ENCODE measurements at regions not wholly inside any gene's neighbourhood (a gene's known extent, or its start where the extent isn't known, plus 50 kb on each side); places are given as distances from the start of the nearest gene placed in this dataset.
"Not testable (repeated sequence)": the region's sequence is repeated elsewhere in the genome, so short reads cannot be mapped to it uniquely, and the experiment has no call there.

DNA sequence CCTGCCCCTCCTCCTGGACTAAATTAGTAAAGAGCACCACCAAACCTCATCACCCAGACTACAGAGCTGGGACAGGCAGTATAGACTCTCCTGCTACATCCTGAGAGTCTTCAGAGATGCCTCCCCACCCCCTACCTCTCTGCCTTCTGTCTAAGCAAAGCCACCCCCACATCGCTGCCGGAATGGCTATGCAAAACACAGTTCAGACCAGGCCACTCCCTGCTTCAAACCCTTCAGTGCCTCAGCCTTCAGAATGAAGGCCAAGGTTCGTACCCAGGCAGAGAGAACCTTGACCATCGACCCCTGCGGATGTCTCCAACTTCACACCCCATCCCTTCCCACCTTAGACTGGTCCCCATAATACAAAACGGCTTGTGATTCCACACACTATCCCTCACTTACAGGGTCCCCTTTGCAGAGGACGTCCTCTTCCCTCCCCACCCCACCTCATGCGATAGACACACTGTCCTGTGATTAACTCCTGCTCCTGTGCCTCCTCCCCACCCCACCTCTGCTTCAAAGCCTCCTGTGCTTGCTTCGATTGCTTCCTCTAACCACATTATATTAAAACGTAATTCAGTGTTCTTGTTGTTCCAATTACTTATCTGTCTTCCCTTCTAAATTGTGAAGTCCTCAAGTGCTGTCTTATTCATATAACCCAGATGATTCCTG is 175.3 kb downstream of the UACA start:
- TF ChIP-seq EZH2 (IDR thresholded peaks at IDR 0.05; ENCODE audit: low read length, missing control alignments) (no peak), CTCF (conservative IDR thresholded peaks at IDR 0.05 in 1 of 2, IDR thresholded peaks at IDR 0.05 in 1 of 2; ENCODE audit: low read depth in 1 of 2, low read length in 2 of 2) (no peak)
- Histone ChIP-seq H3K27me3 (ENCODE audit: control insufficient read depth, insufficient read depth, low read length) (no peaks in the 10 kb centered on the region), H3K9me3 (ENCODE audit: control insufficient read depth, insufficient read depth, low read depth, low read length) (no peaks in the 10 kb centered on the region), H3K9ac (ENCODE audit: insufficient read depth, low read length) (no peak overlapping the region), H3K4me1 (ENCODE audit: control insufficient read depth, extremely low read depth, insufficient read depth, low read length) (no peaks in the 10 kb centered on the region), H4K20me1 (ENCODE audit: control insufficient read depth, extremely low read depth, insufficient read depth, low read length) (no peaks in the 10 kb centered on the region), H3K27ac (ENCODE audit: insufficient read depth, low read length) (no peak overlapping the region), H2AFZ (ENCODE audit: low read length) (no peak overlapping the region), H3K4me3 (replicated peaks in 1 of 4; ENCODE audit: control extremely low read depth in 1 of 4, insufficient read depth in 1 of 4, low read depth in 3 of 4, low read length in 4 of 4) (no peak overlapping the region), H3K36me3 (ENCODE audit: control insufficient read depth, insufficient read depth, low read length) (no peaks in the 10 kb centered on the region), H3K4me2 (ENCODE audit: extremely low read depth, insufficient read depth, low read length) (no peak overlapping the region), H3K79me2 (ENCODE audit: control insufficient read depth, insufficient read depth, low read length) (no peaks in the 10 kb centered on the region)
- no peak for DNase-seq (ENCODE audit: low read depth in 2 of 2)

GRCh38 chr15:70587012-70587634 is 176.2 kb downstream of the UACA start:
- H3K9ac ChIP-seq (ENCODE audit: insufficient read depth, low read length); H3K4me2 ChIP-seq (ENCODE audit: extremely low read depth, insufficient read depth, low read length); H3K27ac ChIP-seq (ENCODE audit: insufficient read depth, low read length); H3K27me3 ChIP-seq (ENCODE audit: control insufficient read depth, insufficient read depth, low read length); H3K79me2 ChIP-seq (ENCODE audit: control insufficient read depth, insufficient read depth, low read length); H2AFZ ChIP-seq (ENCODE audit: low read length); DNase-seq (ENCODE audit: low read depth in 2 of 2); H3K4me3 ChIP-seq (replicated peaks in 1 of 4; ENCODE audit: control extremely low read depth in 1 of 4, insufficient read depth in 1 of 4, low read depth in 3 of 4, low read length in 4 of 4); H3K9me3 ChIP-seq (ENCODE audit: control insufficient read depth, insufficient read depth, low read depth, low read length); H3K36me3 ChIP-seq (ENCODE audit: control insufficient read depth, insufficient read depth, low read length); H4K20me1 ChIP-seq (ENCODE audit: control insufficient read depth, extremely low read depth, insufficient read depth, low read length); H3K4me1 ChIP-seq (ENCODE audit: control insufficient read depth, extremely low read depth, insufficient read depth, low read length): not testable (repeated sequence)

DNA sequence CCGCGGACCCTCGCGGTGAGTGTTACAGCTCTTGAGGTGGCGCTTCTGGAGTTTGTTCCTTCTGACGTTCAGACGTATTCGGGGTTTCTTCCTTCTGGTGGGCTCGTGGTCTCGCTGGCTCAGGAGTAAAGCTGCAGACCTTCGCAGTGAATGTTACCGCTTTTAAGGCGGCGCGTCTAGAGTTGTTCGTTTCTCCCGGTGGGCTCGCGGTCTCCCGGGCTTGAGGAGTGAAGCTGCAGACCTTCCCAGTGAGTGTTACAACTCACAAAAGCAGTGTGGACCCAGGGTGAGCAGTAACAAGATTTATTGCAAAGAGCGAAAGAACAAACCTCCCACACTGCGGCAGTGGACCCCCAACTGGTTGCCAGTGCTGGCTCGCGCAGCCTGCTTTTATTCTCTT is 177.1 kb downstream of the UACA start:
- DNase-seq (ENCODE audit: low read depth in 2 of 2): no peak
- Histone ChIP-seq H4K20me1 (ENCODE audit: control insufficient read depth, extremely low read depth, insufficient read depth, low read length) (no peaks in the 10 kb centered on the region), H3K27ac (ENCODE audit: insufficient read depth, low read length) (no peak overlapping the region), H3K4me1 (ENCODE audit: control insufficient read depth, extremely low read depth, insufficient read depth, low read length) (peaks cover 2% of the 10 kb centered on the region), H3K4me2 (ENCODE audit: extremely low read depth, insufficient read depth, low read length) (no peak overlapping the region), H3K4me3 (replicated peaks in 1 of 4; ENCODE audit: control extremely low read depth in 1 of 4, insufficient read depth in 1 of 4, low read depth in 3 of 4, low read length in 4 of 4) (no peak overlapping the region), H3K9me3 (ENCODE audit: control insufficient read depth, insufficient read depth, low read depth, low read length) (no peaks in the 10 kb centered on the region), H3K27me3 (ENCODE audit: control insufficient read depth, insufficient read depth, low read length) (peaks cover under 1% of the 10 kb centered on the region), H3K9ac (ENCODE audit: insufficient read depth, low read length) (no peak overlapping the region), H2AFZ (ENCODE audit: low read length) (no peak overlapping the region), H3K79me2 (ENCODE audit: control insufficient read depth, insufficient read depth, low read length) (no peaks in the 10 kb centered on the region), H3K36me3 (ENCODE audit: control insufficient read depth, insufficient read depth, low read length) (no peaks in the 10 kb centered on the region)
- TF ChIP-seq EZH2 (IDR thresholded peaks at IDR 0.05; ENCODE audit: low read length, missing control alignments) (no peak), CTCF (conservative IDR thresholded peaks at IDR 0.05 in 1 of 2, IDR thresholded peaks at IDR 0.05 in 1 of 2; ENCODE audit: low read depth in 1 of 2, low read length in 2 of 2) (no peak)
